ENCODE measurements at regions not wholly inside any gene's neighbourhood (a gene's known extent, or its start where the extent isn't known, plus 50 kb on each side); places are given as distances from the start of the nearest gene placed in this dataset.

- DNase-seq = no peak
Observed at GRCh38 chr7:26560526-26561256, 269.0 kb downstream of the SNX10 start.

- no peak for DNase-seq
Observed at GRCh38 chr7:26562841-26563240, 271.2 kb downstream of the SNX10 start.

DNA sequence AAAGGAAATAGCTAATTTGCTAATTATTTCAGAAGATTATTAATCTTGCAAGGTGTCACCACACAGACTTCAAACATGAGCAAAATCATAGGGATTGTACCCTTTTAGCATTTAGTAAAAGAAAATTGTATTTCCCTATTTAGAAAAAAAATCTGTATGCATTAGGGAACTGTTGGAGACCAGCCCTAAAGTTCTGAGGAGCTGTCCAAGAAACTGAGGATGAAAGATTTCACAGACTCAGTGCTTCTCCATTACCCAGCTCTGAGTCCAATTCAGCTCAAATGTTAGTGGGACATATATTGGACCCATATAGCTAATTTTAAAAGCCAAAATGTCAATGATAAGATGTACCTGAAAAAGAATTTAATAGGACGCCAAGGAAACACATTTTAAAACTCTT, 271.7 kb downstream of the SNX10 start:
- no peak for DNase-seq

- no peak for DNase-seq
Observed at GRCh38 chr7:26567266-26567665, 275.6 kb downstream of the SNX10 start.

GRCh38 chr7:26574476-26574875, 282.8 kb downstream of the SNX10 start:
- no peak for DNase-seq

GRCh38 chr7:26580064-26580591, 284.3 kb downstream of the SKAP2 start:
- DNase-seq = no peak

- DNase-seq = no peak
Observed at GRCh38 chr7:26580711-26581110, 283.7 kb downstream of the SKAP2 start.

GRCh38 chr7:26583094-26583648, 281.2 kb downstream of the SKAP2 start:
- DNase-seq = no peak

DNA sequence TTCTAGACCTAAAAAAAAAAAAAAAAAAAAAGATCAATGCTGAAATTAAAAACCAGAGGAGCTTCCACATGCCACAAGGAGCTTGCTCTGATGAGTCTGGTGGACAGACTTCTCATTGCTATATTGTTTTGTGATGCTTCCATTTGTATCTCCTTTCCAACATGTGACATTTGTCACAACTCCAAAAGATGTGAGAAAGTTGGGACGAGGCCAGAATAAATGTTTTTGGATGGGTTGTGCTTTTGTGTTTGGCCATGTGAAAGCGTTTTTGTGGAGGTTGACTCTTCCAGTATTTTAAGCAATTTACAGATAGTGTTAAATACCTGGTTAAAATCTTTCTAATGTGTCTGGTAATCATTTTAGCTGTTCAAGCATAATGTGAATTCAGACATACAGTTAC, 280.1 kb downstream of the SKAP2 start:
- DNase-seq = no peak

DNA sequence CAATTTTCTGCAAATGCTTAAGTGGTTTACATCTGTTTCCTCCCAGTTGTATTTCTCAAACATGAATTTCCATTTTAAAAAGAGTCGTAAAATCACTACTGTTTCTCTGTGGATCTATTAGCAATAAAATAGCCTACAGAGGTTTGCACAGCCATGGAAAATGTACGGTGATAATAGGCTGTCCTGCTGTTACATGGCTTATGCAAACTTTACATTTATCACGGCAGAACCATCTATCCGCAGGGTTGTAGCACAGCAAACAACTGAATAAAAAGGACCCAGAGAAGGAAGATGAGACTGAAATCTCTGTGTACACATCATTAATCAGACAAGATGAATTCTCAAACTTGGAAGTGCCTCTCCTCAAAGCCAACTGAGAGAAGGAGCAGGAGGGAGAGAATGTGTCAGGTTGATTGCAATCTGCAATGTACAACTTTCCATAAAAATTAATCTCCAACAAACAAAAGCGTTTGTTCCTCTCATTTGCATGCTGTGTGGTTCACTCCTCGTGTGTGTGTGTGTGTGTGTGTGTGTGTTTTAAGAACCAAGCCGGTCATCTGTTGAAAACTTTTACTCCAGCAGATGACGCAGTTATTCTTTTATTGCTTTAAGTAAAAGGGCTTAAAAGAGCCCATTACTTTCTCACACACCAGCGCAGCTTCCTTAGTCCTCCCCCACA, 279.3 kb downstream of the SKAP2 start:
- DNase-seq = no peak

GRCh38 chr7:26587536-26587935, 276.9 kb downstream of the SKAP2 start:
- no peak for DNase-seq

GRCh38 chr7:26588511-26588910, 275.9 kb downstream of the SKAP2 start:
- DNase-seq = no peak

DNA sequence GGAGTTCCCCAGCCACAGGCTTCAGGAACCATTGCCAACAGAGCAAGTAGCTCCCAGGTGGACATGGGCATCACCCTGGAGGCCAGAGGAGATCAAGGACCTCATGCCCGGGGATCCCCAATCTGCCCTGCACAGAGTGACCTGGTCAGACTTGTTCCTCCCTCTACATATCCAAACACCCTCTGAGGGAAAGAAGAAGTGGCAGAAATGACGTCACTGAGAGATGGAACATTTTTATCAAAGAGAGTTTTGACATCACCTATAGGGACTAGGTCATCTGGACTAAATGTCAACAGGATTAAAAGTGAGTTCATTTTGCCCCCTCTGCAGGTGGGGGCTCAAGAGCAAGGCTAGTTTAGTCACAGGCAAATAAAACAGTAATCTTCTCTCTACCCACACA, 273.7 kb downstream of the SKAP2 start:
- DNase-seq = no peak

- no peak for DNase-seq
Observed at GRCh38 chr7:26592011-26592410, 272.4 kb downstream of the SKAP2 start.

- DNase-seq = no peak
Observed at GRCh38 chr7:26593393-26593792, 271.0 kb downstream of the SKAP2 start.

GRCh38 chr7:26593896-26594295, 270.5 kb downstream of the SKAP2 start:
- DNase-seq = no peak

- DNase-seq = no peak
Observed at GRCh38 chr7:26594553-26594952, 269.8 kb downstream of the SKAP2 start.

- no peak for DNase-seq
Observed at GRCh38 chr7:26598867-26599266, 265.5 kb downstream of the SKAP2 start.

GRCh38 chr7:26599982-26600381, 264.4 kb downstream of the SKAP2 start:
- DNase-seq = no peak

GRCh38 chr7:26600411-26600810, 264.0 kb downstream of the SKAP2 start:
- no peak for DNase-seq

DNA sequence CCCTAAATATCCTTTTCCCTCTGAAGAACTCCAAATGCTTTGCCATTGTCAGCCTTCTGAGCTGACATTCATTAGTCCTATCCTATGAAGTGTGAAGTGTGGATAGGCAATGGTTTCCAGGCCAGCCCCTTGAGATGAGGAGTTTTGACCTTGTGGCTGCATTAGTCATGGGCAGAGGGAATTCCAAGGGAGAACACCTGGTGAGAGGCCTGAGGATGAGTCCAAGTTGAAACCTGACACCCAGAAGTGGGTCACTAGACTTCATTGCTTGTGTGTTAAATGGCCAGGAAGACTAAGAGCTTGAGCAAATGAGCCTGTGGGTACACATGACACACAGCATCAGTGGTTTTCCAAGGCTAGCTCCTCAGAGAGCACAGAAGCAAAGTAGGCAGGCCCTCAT, 260.8 kb downstream of the SKAP2 start:
- DNase-seq = peak in 1 of 2 experiments; percentile 13

- no peak for DNase-seq
Observed at GRCh38 chr7:26608402-26608801, 256.0 kb downstream of the SKAP2 start.

DNA sequence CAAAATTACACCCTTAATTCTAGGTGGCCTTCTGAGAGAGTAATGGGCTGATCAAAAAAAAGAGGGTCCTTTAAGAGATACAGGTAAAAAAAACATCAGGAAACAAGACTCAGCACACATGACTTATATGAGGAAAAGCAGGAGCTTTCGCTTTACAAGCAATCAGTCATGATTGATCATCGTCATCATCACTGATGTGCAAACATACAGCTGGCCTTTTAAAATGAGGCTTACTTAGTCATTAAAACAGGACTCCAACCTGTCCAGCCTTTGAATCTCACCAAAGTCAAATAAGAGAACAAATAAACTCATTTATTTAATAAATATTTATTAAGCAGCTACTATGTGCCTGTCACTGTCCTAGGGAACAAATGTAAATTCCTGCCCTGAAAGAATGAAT, 255.3 kb downstream of the SKAP2 start:
- DNase-seq = no peak

DNA sequence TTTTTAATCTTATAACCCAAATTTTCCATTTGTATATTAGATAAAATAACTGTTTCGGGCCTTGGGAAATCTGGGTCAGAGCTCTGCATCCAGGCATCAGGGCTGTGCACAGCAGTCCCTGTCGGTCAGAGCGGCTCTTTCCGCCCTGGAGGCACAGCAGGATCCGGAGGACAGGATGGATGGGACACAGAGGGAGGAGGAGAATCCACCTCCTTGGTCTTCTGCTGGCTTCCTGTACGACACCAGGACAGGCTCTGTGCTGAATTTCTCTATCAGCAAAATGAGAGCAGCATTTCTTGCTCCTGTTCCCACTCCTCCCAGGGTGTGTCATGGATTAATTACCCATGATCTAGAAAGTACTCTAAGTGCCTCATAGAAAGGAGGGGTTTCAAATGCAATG, 254.9 kb downstream of the SKAP2 start:
- no peak for DNase-seq

All from SW 1271 (cell line).